Esophagus squamous epithelium (tissue), 4 donors: ENCODE measurements at regions not wholly inside any gene's neighbourhood (a gene's known extent, or its start where the extent isn't known, plus 50 kb on each side); places are given as distances from the start of the nearest gene placed in this dataset.

ENCODE experiments used
- POLR2A ChIP-seq, 4 donors: fragments of 450-650 bp; IDR thresholded peaks; one replicate each; pipeline ENCODE4 v1.6.1; 2017; ENCODE audit warnings: antibody characterized with exemption in 4 of 4, mild to moderate bottlenecking in 4 of 4, moderate library complexity in 3 of 4
- TF ChIP-seq, protein P1 (sequence below), 6 experiments: fragments of 450-650 bp in 4 of 6; fragments of 200-600 bp in 2 of 6; sonication (generic) in 2 of 6; IDR thresholded peaks; one replicate each; pipeline ENCODE4 v1.5.1; 2016 to 2019; ENCODE audit warnings: antibody characterized with exemption in 6 of 6, mild to moderate bottlenecking in 4 of 6, moderate library complexity in 4 of 6

GRCh38 chr15:87620393-87620792 lies 636.1 kb downstream of the NTRK3 start:
- TF ChIP-seq, protein P1, sequence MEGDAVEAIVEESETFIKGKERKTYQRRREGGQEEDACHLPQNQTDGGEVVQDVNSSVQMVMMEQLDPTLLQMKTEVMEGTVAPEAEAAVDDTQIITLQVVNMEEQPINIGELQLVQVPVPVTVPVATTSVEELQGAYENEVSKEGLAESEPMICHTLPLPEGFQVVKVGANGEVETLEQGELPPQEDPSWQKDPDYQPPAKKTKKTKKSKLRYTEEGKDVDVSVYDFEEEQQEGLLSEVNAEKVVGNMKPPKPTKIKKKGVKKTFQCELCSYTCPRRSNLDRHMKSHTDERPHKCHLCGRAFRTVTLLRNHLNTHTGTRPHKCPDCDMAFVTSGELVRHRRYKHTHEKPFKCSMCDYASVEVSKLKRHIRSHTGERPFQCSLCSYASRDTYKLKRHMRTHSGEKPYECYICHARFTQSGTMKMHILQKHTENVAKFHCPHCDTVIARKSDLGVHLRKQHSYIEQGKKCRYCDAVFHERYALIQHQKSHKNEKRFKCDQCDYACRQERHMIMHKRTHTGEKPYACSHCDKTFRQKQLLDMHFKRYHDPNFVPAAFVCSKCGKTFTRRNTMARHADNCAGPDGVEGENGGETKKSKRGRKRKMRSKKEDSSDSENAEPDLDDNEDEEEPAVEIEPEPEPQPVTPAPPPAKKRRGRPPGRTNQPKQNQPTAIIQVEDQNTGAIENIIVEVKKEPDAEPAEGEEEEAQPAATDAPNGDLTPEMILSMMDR (IDR thresholded peaks at IDR 0.05) = no peak
- no peak for TF ChIP-seq POLR2A (IDR thresholded peaks at IDR 0.05)
